Activated CD8-positive, alpha-beta memory T cell treated with anti-CD3 and anti-CD28 coated beads for 36 hours (primary cell): ENCODE measurements at regions not wholly inside any gene's neighbourhood (a gene's known extent, or its start where the extent isn't known, plus 50 kb on each side); places are given as distances from the start of the nearest gene placed in this dataset.
"Not testable (repeated sequence)": the region's sequence is repeated elsewhere in the genome, so short reads cannot be mapped to it uniquely, and the experiment has no call there.

Source experiments
- CTCF ChIA-PET: fragments of 350-600 bp; sonication (Branson Sonifier 250); formaldehyde crosslinking; loops from one replicate; lab custom pipeline; 2021; ENCODE audit warnings: antibody characterized with exemption; lab: Charles Lee
- POLR2A ChIA-PET: fragments of 350-600 bp; sonication (Branson Sonifier 250); formaldehyde crosslinking; loops from one replicate; lab custom pipeline; 2021; ENCODE audit warnings: antibody characterized with exemption; lab: Charles Lee

DNA sequence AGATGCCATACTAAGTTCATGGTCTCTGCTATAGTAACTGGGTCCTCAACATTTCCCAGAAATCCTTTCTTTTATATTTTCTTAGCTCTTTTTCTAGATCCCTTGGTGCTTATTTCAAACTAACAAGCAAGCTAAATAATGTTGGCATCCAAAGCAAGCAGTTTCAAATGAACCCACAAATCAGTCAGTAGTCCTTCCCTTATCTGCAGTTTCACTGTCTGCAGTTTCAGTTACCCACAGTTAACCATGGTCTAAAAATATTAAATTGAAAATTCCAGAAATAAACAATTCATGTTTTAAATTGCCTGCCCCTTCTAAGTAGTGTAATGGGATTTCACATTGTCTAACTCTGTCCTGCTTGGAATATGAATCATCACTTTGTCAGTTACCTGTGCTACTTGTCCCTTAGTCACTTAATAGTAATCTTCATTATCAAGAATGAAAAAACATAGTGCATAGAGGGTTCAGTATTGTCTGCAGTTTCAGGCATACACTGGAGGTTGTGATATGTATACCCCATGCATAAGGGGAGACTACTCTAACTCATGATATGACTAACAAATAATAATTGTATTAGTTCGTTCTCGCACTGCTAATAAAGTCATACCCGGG is 633.7 kb downstream of the MECOM start:
- CTCF ChIA-PET, result no interaction called here
- POLR2A ChIA-PET, result no interaction called here

DNA sequence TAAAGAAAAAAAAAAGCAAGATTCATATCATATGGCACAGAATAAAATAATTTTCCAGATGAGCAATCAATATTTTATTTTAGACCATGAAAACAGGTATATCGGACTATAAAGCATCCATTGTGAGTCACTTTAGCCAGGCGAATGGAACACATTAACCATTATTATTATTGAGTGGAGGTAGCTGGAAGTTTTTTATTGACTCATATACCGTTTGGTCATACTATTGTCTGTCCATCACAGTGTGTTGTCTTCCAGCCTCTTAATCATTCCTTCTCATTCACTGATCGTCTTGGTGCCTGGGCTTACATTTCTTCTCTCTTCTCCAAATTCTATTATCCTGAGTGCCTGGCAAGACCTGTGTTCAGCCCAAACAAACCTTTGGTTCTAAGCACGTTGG is 634.8 kb downstream of the MECOM start:
- ChIA-PET POLR2A (no interaction called here), CTCF (no interaction called here)

- CTCF ChIA-PET, result no interaction called here
- POLR2A ChIA-PET, result no interaction called here
Measured at GRCh38 chr3:169026543-169027182, 636.8 kb downstream of the MECOM start.

DNA sequence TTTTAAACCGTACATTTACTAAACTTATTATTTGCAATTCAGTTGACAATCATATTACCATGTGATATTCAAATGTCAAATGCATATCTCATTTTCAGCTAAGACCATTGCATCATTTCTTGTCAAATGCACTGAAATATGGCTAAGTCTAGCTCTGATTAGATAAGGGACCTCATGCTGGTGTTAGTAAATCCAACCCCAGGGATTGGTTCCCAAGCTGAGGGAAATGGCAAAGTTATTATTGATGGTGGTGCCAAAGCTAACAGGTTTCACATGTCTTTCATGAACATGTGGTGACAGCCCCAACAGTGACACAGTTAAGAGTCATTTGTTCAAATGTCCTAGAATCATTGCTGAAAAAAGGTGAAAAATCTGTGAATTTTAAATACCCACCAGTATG is 641.1 kb downstream of the MECOM start:
- CTCF ChIA-PET, result no interaction called here
- POLR2A ChIA-PET, result no interaction called here

DNA sequence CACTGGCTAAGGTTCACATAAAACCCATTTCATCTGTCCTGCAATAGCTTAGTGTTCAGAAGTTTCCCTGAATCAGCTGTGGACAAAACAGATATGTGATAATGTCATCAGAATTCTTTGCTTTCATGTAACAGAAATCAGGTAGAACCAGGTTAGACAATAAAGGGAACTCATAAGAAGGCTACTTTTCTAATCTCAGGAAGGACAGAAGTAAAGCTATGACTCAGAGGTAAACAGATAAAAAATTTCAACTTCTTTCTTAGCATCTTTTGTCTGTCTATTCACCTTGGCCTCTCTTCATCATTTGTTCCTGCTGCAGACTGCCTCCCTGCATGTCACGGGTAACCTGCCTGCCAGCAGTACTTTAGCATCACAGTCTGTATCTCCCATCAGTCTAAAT is 643.1 kb downstream of the MECOM start:
- ChIA-PET POLR2A (no interaction called here), CTCF (no interaction called here)

DNA sequence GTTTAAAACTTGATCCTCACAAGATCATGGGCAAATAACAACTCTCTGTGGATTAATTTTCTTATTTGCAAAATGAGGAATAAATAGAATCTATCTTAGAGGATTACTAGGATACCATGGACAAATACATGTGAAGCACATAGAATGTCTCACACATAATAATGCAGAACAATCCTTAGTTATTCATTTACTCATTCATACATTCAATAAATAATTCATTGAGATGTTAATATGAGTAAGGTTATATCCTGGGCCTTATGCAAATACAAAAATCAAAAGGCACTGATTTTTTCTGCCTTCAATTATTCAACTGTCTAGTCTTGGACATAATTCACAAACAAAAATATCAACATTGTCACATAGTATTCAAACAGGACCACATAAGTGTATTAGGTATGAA is 654.1 kb downstream of the MECOM start:
- CTCF ChIA-PET, result no interaction called here
- POLR2A ChIA-PET, result no interaction called here

- ChIA-PET CTCF (no interaction called here), POLR2A (no interaction called here)
Measured at GRCh38 chr3:169008776-169009358, 654.6 kb downstream of the MECOM start.

- POLR2A ChIA-PET, result no interaction called here
- CTCF ChIA-PET, result no interaction called here
Measured at GRCh38 chr3:169007145-169007544, 656.4 kb downstream of the MECOM start.

GRCh38 chr3:169006398-169006797 is 657.1 kb downstream of the MECOM start:
- POLR2A ChIA-PET, CTCF ChIA-PET: not testable (repeated sequence)

DNA sequence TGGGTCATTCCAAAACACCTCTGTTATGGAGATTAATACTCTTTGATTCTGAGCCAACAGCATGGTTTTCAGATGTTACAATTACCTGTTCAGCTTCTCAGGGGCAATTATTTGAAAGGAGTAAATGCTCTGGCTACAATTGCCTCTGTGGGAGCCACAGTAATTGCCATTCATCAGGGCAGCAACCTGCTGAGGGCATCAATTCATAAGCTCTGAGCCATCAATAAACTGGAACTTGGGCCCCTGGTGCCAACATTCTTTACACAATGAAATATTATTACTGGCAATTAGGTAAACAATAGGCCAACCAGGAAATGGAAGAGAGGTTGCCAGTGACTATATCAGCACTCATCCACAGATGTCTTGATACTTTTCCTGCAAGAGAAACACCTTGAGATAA is 660.8 kb downstream of the MECOM start:
- ChIA-PET POLR2A (no interaction called here), CTCF (no interaction called here)

DNA sequence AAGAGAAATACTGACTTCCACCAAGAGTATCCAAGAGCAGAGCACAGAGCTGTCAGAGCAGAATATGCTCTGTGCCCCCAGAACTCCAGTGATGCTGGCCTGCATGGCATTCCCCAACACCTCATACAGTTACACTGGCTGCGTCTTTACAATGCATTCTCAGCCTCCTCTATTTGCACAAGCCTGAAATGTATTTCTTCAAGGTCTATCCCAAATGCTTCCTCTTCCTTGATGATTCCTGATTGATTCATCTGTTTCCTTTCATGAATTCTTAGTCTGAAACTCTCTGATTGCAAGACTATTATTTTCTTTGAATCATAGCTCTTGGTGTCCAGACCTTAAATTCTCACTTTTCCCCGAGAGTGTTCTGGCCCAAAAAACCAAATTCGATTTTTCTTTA is 664.7 kb downstream of the MECOM start:
- ChIA-PET POLR2A (no interaction called here), CTCF (no interaction called here)

GRCh38 chr3:168997488-168997887 is 666.0 kb downstream of the MECOM start:
- ChIA-PET POLR2A (no interaction called here), CTCF (interaction anchor here (0.6 kb wide), 1 partner anchor 12 kb away, joined by 3 read pairs; no protein-coding TSS in a partner anchor)

DNA sequence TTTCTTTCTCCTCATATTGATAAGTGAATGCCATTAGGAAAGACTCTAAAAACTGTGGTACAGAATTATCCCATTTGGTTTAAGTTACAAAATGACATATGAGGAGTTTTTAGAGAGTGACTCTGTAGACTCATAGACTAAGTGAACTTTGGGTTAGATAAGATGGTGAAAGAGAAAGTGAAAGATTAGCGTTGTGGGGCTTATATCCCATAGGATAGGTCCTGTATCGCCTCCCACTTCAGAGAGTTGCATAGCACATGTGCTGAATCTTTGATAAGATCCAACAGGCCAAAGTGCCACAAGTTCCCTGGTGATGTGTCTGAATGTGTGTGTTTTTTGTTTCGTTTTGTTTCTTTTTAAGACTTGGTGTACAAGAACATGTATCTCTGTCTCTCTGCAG is 666.9 kb downstream of the MECOM start:
- POLR2A ChIA-PET, result no interaction called here
- CTCF ChIA-PET, result interaction anchor here (0.6 kb wide), 1 partner anchor 11 kb away, joined by 3 read pairs; no protein-coding TSS in a partner anchor

DNA sequence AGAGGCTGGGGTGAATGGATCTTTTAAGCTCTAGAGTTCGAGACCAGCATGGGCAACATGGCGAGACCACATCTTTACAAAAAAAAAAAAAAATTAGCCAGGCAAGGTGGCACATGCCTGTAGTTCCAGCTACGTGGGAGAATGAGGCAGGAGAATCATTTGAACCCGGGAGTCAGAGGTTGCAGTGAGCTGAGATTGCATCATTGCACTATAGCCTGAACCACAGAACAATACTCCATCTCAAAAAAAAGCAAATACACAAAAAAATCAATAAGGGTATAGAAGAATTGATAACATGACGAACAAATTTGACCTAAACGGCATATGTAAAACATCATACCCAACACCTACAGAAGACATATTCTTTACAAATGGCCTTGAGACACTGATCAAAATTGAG is 668.4 kb downstream of the MECOM start:
- POLR2A ChIA-PET, result no interaction called here
- CTCF ChIA-PET, result no interaction called here

- ChIA-PET POLR2A (no interaction called here), CTCF (no interaction called here)
Measured at GRCh38 chr3:168991803-168992202, 671.7 kb downstream of the MECOM start.

- ChIA-PET POLR2A (no interaction called here), CTCF (no interaction called here)
Measured at GRCh38 chr3:168990621-168991020, 672.9 kb downstream of the MECOM start.

- CTCF ChIA-PET, result no interaction called here
Measured at GRCh38 chr3:168990134-168990533, 673.4 kb downstream of the MECOM start.

DNA sequence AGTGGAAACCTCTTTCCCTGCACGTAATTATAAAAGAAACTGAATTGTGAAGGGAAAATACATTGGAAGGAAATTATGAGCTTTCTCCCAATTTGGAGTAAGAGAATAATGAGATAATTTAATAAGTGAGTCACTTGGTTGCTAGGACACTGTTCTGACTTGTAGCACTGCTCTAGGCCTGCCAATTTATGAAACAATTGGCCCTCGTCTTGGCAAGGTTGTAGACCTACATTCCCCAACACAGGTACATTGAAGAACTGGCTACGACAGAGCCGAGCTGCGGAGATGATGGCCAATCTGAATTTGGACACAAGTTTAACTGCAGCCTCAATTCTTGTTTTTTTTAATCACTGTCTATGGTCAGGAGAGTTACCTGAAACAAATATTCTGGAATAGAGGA is 674.1 kb downstream of the MECOM start:
- ChIA-PET CTCF (no interaction called here), POLR2A (no interaction called here)

More at GRCh38 chr3:168990134-168990533, 673.4 kb downstream of the MECOM start:
- POLR2A ChIA-PET, result no interaction called here

GRCh38 chr3:168988853-168989252 is 674.7 kb downstream of the MECOM start:
- ChIA-PET POLR2A (no interaction called here), CTCF (no interaction called here)

DNA sequence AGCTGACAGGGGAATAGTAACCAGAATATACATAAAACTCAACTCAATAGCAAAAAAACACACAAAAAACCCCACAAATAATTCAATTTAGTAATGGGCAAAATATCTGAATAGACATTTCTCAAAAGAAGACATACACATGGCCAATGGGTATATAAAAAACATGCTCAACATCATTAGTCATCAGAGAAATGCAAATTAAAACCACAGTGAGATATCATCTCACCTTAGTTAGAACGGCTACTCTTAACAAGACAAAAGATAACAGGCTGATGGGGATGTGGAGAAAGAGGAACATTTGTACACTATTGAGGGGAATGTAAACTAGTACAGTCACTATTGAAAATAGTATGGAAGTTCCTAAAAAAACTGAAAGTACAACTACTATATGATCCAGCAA is 678.6 kb downstream of the MECOM start:
- CTCF ChIA-PET, result no interaction called here

DNA sequence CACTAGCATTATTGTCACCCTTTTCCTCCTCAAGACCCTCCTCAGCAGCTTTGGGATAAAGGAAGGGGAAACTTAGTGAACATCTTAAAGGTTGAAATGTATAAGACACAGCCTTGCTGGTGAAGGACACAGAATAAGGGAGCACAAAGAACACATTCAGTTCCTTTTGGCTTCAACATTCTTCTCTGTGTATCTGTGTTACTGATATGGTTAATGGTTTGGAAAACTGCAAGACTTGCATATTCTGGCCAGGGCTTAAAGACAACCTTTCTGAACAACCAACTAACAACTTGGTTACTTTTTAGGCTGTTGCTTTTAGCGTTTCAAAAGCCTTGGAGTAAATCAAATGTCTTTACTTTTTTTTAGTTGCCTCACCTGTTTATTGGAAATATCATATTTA is 680.5 kb downstream of the MECOM start:
- CTCF ChIA-PET, result no interaction called here
- POLR2A ChIA-PET, result no interaction called here

More for the DNA sequence above, 678.6 kb downstream of the MECOM start:
- POLR2A ChIA-PET, result no interaction called here
